CD4-positive, alpha-beta memory T cell (primary cell): ENCODE measurements at regions not wholly inside any gene's neighbourhood (a gene's known extent, or its start where the extent isn't known, plus 50 kb on each side); places are given as distances from the start of the nearest gene placed in this dataset.

Source experiments
- CTCF ChIA-PET: fragments of 350-600 bp; sonication (Branson Sonifier 250); formaldehyde crosslinking; loops from one replicate; lab custom pipeline; 2021; ENCODE audit warnings: inconsistent platforms; ENCODE audit not compliant: partially characterized antibody; lab: Charles Lee
- POLR2A ChIA-PET: fragments of 350-600 bp; sonication (Branson Sonifier 250); formaldehyde crosslinking; loops from one replicate; lab custom pipeline; 2021; ENCODE audit not compliant: partially characterized antibody; lab: Charles Lee
- DNase-seq, 5 donors: peaks; one replicate each; pipeline versions ENCODE4 v3.0.0 to v3.0.0-alpha.2; 2020 to 2022; ENCODE audit warnings: mixed read lengths in 1 of 5
- H3K27ac ChIP-seq: one replicate; pipeline ENCODE4 v1.7.0; 2013; ENCODE audit warnings: low read depth, low read length
- H3K27me3 ChIP-seq: 2 replicates; pipeline ENCODE4 v1.7.0; 2013; ENCODE audit warnings: mild to moderate bottlenecking, low read length, moderate library complexity; ENCODE audit not compliant: insufficient read depth
- H3K36me3 ChIP-seq: 2 replicates; pipeline ENCODE4 v1.7.0; 2013; ENCODE audit warnings: mild to moderate bottlenecking, low read length, moderate library complexity; ENCODE audit not compliant: insufficient read depth
- H3K4me1 ChIP-seq: 2 replicates; pipeline ENCODE4 v1.7.0; 2013; ENCODE audit warnings: mild to moderate bottlenecking, low read length, moderate library complexity; ENCODE audit not compliant: insufficient read depth
- H3K4me3 ChIP-seq, 2 donors: one replicate each; pipeline ENCODE4 v1.7.0; 2013; ENCODE audit warnings: low read length in 2 of 2, mild to moderate bottlenecking in 1 of 2
- H3K9me3 ChIP-seq, 2 donors: one replicate each; pipeline ENCODE4 v1.7.0; 2013; ENCODE audit warnings: low read length in 2 of 2, control low read depth in 1 of 2; ENCODE audit not compliant: control insufficient read depth in 1 of 2
- H3K27ac Mint-ChIP-seq, 7 donors: one replicate each; pipeline ENCODE4 v1.8.0; 2020 to 2021; ENCODE audit warnings: mixed read lengths in 7 of 7, mild to moderate bottlenecking in 6 of 7, inconsistent platforms in 3 of 7, moderate library complexity in 3 of 7
- H3K27me3 Mint-ChIP-seq, 2 donors: one replicate each; pipeline ENCODE4 v1.8.0; 2020 to 2021; ENCODE audit warnings: mixed read lengths in 2 of 2
- H3K36me3 Mint-ChIP-seq, 2 donors: one replicate each; pipeline ENCODE4 v1.8.0; 2020 to 2021; ENCODE audit warnings: mixed read lengths in 2 of 2, inconsistent platforms in 1 of 2, mild to moderate bottlenecking in 1 of 2
- H3K4me1 Mint-ChIP-seq, 4 donors: one replicate each; pipeline ENCODE4 v1.8.0; 2020 to 2021; ENCODE audit warnings: mixed read lengths in 4 of 4, mild to moderate bottlenecking in 1 of 4
- H3K4me3 Mint-ChIP-seq, 8 donors: one replicate each; pipeline ENCODE4 v1.8.0; 2020 to 2021; ENCODE audit warnings: mixed read lengths in 8 of 8, mild to moderate bottlenecking in 7 of 8, moderate library complexity in 6 of 8, inconsistent platforms in 3 of 8
- H3K9me3 Mint-ChIP-seq, 8 donors: one replicate each; pipeline ENCODE4 v1.8.0; 2020 to 2021; ENCODE audit warnings: mixed read lengths in 8 of 8, mild to moderate bottlenecking in 5 of 8, inconsistent platforms in 3 of 8, moderate library complexity in 1 of 8
- intact Hi-C: fragments of 100-400 bp; cut with micrococcal nuclease; formaldehyde crosslinking; loops from one replicate; pipeline ENCODE4 v1.15.1; 2023

DNA sequence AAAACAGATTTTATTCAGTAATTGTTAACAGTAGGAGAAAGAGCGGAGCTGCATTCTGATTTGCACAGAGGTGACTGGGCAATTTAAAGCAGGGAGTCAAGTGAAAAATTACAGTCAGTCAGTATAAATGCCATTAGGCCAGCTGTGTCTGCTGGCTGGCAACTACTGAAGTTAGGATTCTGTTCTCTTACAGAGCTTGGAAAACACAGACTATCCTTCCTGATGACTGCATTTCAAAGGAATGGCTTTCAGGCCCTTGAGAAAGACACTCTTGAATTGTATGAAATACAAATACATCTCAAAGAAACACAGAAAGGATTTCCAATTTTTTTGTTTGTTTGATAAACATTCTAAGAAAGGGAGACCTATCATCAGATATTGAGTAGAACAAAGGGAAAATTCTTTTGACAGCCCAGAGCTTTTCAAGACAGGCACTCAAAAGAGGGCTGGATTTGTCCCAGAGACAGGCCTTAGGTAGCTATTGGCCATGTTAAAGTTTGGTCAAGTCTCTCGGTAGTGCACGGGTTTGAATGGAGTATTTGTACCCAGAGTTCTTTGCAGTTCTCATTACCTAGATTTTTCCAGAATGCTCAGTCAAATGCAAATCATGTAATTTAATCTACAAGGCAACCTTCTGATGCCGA is 551.2 kb upstream of the CCDC54 start:
- no peaks in the 10 kb centered on the region for H3K27me3 Mint-ChIP-seq
- peaks cover 0 to 9% (median 4%) of the 10 kb centered on the region in 8 donors for H3K9me3 Mint-ChIP-seq
- Histone ChIP-seq H3K4me3 (no peak overlapping the region), H3K4me1 (no peaks in the 10 kb centered on the region), H3K27ac (no peak overlapping the region), H3K27me3 (no peaks in the 10 kb centered on the region), H3K9me3 (no peaks in the 10 kb centered on the region), H3K36me3 (no peaks in the 10 kb centered on the region)
- no peaks in the 10 kb centered on the region for H3K36me3 Mint-ChIP-seq
- H3K4me1 Mint-ChIP-seq: peaks cover 0 to 9% (median 3%) of the 10 kb centered on the region in 4 donors
- no peak overlapping the region for H3K4me3 Mint-ChIP-seq
- ChIA-PET POLR2A (no interaction called here), CTCF (no interaction called here)
- H3K27ac Mint-ChIP-seq: no peak overlapping the region
- no peak for DNase-seq
- intact Hi-C loops: no loop called here

GRCh38 chr3:106826791-106827311 is 550.4 kb upstream of the CCDC54 start:
- ChIA-PET CTCF (no interaction called here), POLR2A (no interaction called here)
- H3K9me3 ChIP-seq: no peaks in the 10 kb centered on the region
- Mint-ChIP-seq H3K27ac (no peak overlapping the region), H3K36me3 (no peaks in the 10 kb centered on the region), H3K4me1 (peaks cover 0 to 9% (median 3%) of the 10 kb centered on the region in 4 donors), H3K27me3 (no peaks in the 10 kb centered on the region), H3K9me3 (peaks cover 1 to 15% (median 7%) of the 10 kb centered on the region in 8 donors), H3K4me3 (no peak overlapping the region)
- intact Hi-C loops: no loop called here
- no peak overlapping the region for H3K4me3 ChIP-seq
- no peaks in the 10 kb centered on the region for H3K27me3 ChIP-seq
- H3K27ac ChIP-seq: no peak overlapping the region
- H3K4me1 ChIP-seq: no peaks in the 10 kb centered on the region
- no peaks in the 10 kb centered on the region for H3K36me3 ChIP-seq
- no peak for DNase-seq

GRCh38 chr3:106827515-106828213 is 549.6 kb upstream of the CCDC54 start:
- no peak for DNase-seq
- no peak overlapping the region for H3K27ac Mint-ChIP-seq
- Histone ChIP-seq H3K4me3 (no peak overlapping the region), H3K27ac (no peak overlapping the region), H3K4me1 (no peaks in the 10 kb centered on the region), H3K27me3 (no peaks in the 10 kb centered on the region), H3K9me3 (no peaks in the 10 kb centered on the region), H3K36me3 (no peaks in the 10 kb centered on the region)
- CTCF ChIA-PET: interaction anchor here (0.9 kb wide), 1 partner anchor 12 kb away, joined by 3 read pairs; no protein-coding TSS in a partner anchor
- intact Hi-C loops: no loop called here
- no peaks in the 10 kb centered on the region for H3K36me3 Mint-ChIP-seq
- no peaks in the 10 kb centered on the region for H3K27me3 Mint-ChIP-seq
- POLR2A ChIA-PET: no interaction called here
- H3K9me3 Mint-ChIP-seq: peaks cover 3 to 23% (median 11%) of the 10 kb centered on the region in 8 donors
- no peak overlapping the region for H3K4me3 Mint-ChIP-seq
- H3K4me1 Mint-ChIP-seq: peaks cover 0 to 9% (median 3%) of the 10 kb centered on the region in 4 donors

GRCh38 chr3:106829206-106829605 is 548.0 kb upstream of the CCDC54 start:
- Mint-ChIP-seq H3K4me1 (peaks cover 0 to 9% (median 3%) of the 10 kb centered on the region in 4 donors), H3K36me3 (no peaks in the 10 kb centered on the region), H3K9me3 (peaks cover 0 to 27% (median 13%) of the 10 kb centered on the region in 8 donors), H3K27ac (no peak overlapping the region), H3K4me3 (no peak overlapping the region), H3K27me3 (no peaks in the 10 kb centered on the region)
- Histone ChIP-seq H3K27ac (no peak overlapping the region), H3K9me3 (no peaks in the 10 kb centered on the region), H3K27me3 (no peaks in the 10 kb centered on the region), H3K36me3 (no peaks in the 10 kb centered on the region), H3K4me3 (no peak overlapping the region), H3K4me1 (no peaks in the 10 kb centered on the region)
- intact Hi-C loops: no loop called here
- ChIA-PET POLR2A (no interaction called here), CTCF (no interaction called here)
- DNase-seq: no peak

- Mint-ChIP-seq H3K36me3 (no peaks in the 10 kb centered on the region), H3K4me3 (no peak overlapping the region), H3K27me3 (no peaks in the 10 kb centered on the region), H3K9me3 (peaks cover 0 to 27% (median 12%) of the 10 kb centered on the region in 8 donors), H3K27ac (no peak overlapping the region), H3K4me1 (peaks cover 0 to 9% (median 3%) of the 10 kb centered on the region in 4 donors)
- Histone ChIP-seq H3K27ac (no peak overlapping the region), H3K27me3 (no peaks in the 10 kb centered on the region), H3K4me3 (no peak overlapping the region), H3K9me3 (no peaks in the 10 kb centered on the region), H3K4me1 (no peaks in the 10 kb centered on the region), H3K36me3 (no peaks in the 10 kb centered on the region)
- no peak for DNase-seq
- ChIA-PET POLR2A (no interaction called here), CTCF (no interaction called here)
- intact Hi-C loops: no loop called here
These were observed 546.9 kb upstream of the CCDC54 start for GRCh38 chr3:106830334-106830733.

DNA sequence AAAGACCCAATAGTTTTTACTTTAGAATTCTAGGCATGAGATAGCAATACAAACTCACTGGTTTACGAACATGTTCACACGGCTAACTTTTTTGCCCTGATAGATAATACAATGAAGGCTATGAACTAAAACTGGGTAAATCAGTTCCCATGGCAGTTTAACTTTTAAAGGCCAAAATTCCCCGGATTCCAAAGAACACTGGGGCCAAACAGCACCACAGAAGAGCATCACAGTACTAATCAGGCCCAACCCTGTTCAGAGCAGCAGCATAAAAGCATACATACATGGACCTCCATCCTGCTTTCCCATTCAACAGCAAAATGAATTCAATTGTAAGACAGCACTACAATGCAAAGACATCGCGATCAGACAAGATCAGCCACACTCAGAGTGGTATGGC is 540.3 kb upstream of the CCDC54 start:
- Histone ChIP-seq H3K27me3 (no peaks in the 10 kb centered on the region), H3K4me1 (no peaks in the 10 kb centered on the region), H3K36me3 (no peaks in the 10 kb centered on the region), H3K9me3 (no peaks in the 10 kb centered on the region), H3K27ac (no peak overlapping the region), H3K4me3 (no peak overlapping the region)
- DNase-seq: no peak
- ChIA-PET CTCF (no interaction called here), POLR2A (no interaction called here)
- Mint-ChIP-seq H3K4me3 (no peak overlapping the region), H3K36me3 (no peaks in the 10 kb centered on the region), H3K27ac (no peak overlapping the region), H3K27me3 (peaks cover 0 to 1% of the 10 kb centered on the region in 2 donors), H3K4me1 (no peaks in the 10 kb centered on the region), H3K9me3 (peaks cover 0 to 14% (median 7%) of the 10 kb centered on the region in 8 donors)
- intact Hi-C loops: no loop called here

DNA sequence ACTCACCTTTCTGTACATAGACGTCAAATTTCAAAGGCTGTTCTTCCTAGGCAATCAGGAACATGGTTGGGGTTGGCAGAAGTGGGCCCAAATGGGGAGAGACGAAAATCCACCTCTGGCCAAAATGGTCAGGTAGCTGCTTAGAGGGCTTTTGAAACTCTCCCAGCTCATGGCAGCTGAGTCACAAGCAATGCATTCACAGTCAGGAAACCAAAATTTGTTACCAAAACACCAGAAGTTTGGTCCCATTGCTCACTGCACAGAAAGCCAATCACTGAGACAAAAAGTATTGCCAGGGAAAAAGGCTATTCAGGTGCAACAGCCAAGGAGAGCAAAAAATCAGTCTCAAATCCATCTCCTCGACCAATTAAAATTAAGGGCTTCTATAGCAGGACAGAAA is 539.6 kb upstream of the CCDC54 start:
- H3K9me3 Mint-ChIP-seq: peaks cover 0 to 7% (median 3%) of the 10 kb centered on the region in 8 donors
- no peaks in the 10 kb centered on the region for H3K36me3 Mint-ChIP-seq
- H3K27me3 Mint-ChIP-seq: peaks cover 0 to 1% of the 10 kb centered on the region in 2 donors
- H3K27me3 ChIP-seq: no peaks in the 10 kb centered on the region
- no peak overlapping the region for H3K27ac ChIP-seq
- H3K4me3 ChIP-seq: no peak overlapping the region
- intact Hi-C loops: no loop called here
- no peak for DNase-seq
- H3K4me1 Mint-ChIP-seq: no peaks in the 10 kb centered on the region
- no peak overlapping the region for H3K4me3 Mint-ChIP-seq
- ChIA-PET CTCF (no interaction called here), POLR2A (no interaction called here)
- no peak overlapping the region for H3K27ac Mint-ChIP-seq
- H3K4me1 ChIP-seq: no peaks in the 10 kb centered on the region
- no peaks in the 10 kb centered on the region for H3K9me3 ChIP-seq
- H3K36me3 ChIP-seq: no peaks in the 10 kb centered on the region
